ENCODE measurements at regions not wholly inside any gene's neighbourhood (a gene's known extent, or its start where the extent isn't known, plus 50 kb on each side); places are given as distances from the start of the nearest gene placed in this dataset.

DNA sequence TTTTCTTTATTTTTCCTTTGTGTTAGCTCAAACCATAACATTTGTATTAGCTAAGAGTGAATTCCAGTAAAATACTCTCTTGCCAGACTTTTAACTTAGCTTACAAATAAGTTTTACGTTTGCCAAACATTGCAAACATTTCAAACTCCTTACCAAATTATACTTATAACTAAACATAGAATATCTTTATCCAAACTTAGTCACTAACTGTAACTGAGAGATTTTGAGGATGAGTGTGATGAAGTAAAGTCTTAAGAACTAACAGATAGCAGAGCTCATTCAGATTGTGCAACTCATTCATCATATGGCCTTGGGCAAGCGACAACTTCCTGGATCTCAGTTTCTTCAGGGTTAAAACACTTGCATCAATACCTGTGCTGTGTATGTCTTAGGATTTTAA lies 533.7 kb downstream of the TDRD15 start:
- no peak for TF ChIP-seq POLR2A (IDR thresholded peaks at IDR 0.05)
- TF ChIP-seq, protein P1, sequence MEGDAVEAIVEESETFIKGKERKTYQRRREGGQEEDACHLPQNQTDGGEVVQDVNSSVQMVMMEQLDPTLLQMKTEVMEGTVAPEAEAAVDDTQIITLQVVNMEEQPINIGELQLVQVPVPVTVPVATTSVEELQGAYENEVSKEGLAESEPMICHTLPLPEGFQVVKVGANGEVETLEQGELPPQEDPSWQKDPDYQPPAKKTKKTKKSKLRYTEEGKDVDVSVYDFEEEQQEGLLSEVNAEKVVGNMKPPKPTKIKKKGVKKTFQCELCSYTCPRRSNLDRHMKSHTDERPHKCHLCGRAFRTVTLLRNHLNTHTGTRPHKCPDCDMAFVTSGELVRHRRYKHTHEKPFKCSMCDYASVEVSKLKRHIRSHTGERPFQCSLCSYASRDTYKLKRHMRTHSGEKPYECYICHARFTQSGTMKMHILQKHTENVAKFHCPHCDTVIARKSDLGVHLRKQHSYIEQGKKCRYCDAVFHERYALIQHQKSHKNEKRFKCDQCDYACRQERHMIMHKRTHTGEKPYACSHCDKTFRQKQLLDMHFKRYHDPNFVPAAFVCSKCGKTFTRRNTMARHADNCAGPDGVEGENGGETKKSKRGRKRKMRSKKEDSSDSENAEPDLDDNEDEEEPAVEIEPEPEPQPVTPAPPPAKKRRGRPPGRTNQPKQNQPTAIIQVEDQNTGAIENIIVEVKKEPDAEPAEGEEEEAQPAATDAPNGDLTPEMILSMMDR (IDR thresholded peaks at IDR 0.05 in 4 of 5, conservative IDR thresholded peaks at IDR 0.05 in 1 of 5): no peak
- in situ Hi-C loops (cut with MboI; ENCODE audit: low sequenced_read_pairs in 4 of 4) (no loop called here), intact Hi-C loops (cut with DNase I; ENCODE audit: low total_unique reads) (no loop called here)
- no peak overlapping the region for H3K4me3 ChIP-seq
- no peak overlapping the region for H3K27ac ChIP-seq
- no peaks in the 10 kb centered on the region for H3K4me1 ChIP-seq
- ATAC-seq (no peak), DNase-seq (no peak)
- no peaks in the 10 kb centered on the region for H3K27me3 ChIP-seq
- H3K36me3 ChIP-seq: no peaks in the 10 kb centered on the region
- no peaks in the 10 kb centered on the region for H3K9me3 ChIP-seq

DNA sequence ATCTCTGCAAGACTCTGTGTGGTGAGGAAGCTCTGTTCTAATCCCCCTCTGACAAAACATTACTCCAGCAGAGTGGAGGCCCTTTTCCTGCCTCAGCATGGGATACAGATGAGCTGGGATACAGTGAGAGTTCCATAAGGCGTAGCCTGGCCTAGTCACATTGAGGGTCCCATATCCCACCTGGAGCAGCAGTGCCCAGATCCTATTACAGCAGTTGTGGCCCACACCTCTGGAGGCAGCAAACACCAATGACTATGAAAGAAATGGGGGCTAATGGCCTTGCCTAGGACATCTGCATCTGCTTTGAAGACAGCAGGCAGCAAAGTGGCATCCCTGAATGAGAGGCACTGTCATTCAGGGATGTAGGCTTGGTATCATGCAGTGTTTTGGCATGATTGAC lies 534.5 kb downstream of the TDRD15 start:
- H3K4me3 ChIP-seq: no peak overlapping the region
- no peak for TF ChIP-seq POLR2A (IDR thresholded peaks at IDR 0.05)
- TF ChIP-seq, protein P1 (IDR thresholded peaks at IDR 0.05 in 4 of 5, conservative IDR thresholded peaks at IDR 0.05 in 1 of 5): no peak
- no peaks in the 10 kb centered on the region for H3K4me1 ChIP-seq
- H3K27me3 ChIP-seq: no peaks in the 10 kb centered on the region
- H3K9me3 ChIP-seq: no peaks in the 10 kb centered on the region
- no peaks in the 10 kb centered on the region for H3K36me3 ChIP-seq
- ATAC-seq: no peak
- no peak overlapping the region for H3K27ac ChIP-seq
- DNase-seq: no peak
- intact Hi-C loops (cut with DNase I; ENCODE audit: low total_unique reads): no loop called here
- in situ Hi-C loops (cut with MboI; ENCODE audit: low sequenced_read_pairs in 4 of 4): no loop called here

DNA sequence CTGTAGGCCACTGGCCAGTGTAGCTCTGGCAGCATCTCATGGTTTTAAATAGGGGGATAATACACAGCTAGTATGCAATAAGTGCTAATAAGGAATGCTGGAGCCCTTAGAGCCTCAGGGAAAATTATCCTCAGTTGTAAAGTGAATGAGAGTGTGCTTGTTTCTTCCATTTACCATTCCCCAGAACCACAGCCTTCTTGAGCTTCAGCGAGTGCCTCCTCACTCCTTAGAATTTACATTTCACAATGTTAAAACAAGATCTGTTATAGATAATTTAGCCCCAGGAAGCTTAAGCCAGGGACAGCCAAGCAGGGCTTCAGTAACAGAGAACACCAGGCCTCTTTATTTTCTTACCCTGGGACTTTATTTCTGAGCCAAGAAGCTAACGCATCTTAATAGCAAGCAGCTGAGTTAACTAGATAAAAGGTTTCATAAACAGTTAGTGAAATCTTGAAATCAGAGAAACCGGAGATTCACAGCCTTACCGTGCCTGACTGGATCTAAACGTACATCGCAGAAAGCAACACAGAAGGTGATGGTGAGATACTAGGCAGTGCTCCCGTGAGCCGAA lies 535.2 kb downstream of the TDRD15 start:
- Histone ChIP-seq H3K4me3 (no peak overlapping the region), H3K36me3 (no peaks in the 10 kb centered on the region), H3K27ac (no peak overlapping the region), H3K27me3 (no peaks in the 10 kb centered on the region), H3K4me1 (no peaks in the 10 kb centered on the region), H3K9me3 (no peaks in the 10 kb centered on the region)
- TF ChIP-seq, protein P1 (IDR thresholded peaks at IDR 0.05 in 4 of 5, conservative IDR thresholded peaks at IDR 0.05 in 1 of 5): no peak
- TF ChIP-seq POLR2A (IDR thresholded peaks at IDR 0.05): no peak
- intact Hi-C loops (cut with DNase I; ENCODE audit: low total_unique reads) (no loop called here), in situ Hi-C loops (cut with MboI; ENCODE audit: low sequenced_read_pairs in 4 of 4) (no loop called here)
- ATAC-seq (no peak), DNase-seq (no peak)

DNA sequence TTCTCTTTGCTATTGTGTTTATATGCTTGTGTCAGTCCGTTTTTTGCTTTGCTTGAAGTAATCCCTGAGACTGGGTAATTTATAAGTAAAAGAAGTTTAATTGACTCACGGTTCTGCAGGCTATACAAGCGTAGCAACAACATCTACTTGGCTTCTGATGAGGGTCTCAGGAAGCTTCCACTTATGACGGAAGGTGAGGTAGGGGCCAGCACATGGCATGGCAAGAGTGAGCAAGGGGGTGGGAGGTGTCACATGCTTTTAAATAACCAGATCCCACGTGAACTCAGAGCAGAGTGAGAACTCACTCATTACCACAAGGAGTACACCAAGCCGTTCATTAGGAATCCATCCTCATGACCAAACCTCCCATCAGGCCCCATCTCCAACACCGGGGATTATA lies 540.3 kb downstream of the TDRD15 start:
- H3K4me3 ChIP-seq: no peak overlapping the region
- no peaks in the 10 kb centered on the region for H3K4me1 ChIP-seq
- no peaks in the 10 kb centered on the region for H3K9me3 ChIP-seq
- H3K27ac ChIP-seq: no peak overlapping the region
- no peaks in the 10 kb centered on the region for H3K36me3 ChIP-seq
- no peaks in the 10 kb centered on the region for H3K27me3 ChIP-seq
- in situ Hi-C loops (cut with MboI; ENCODE audit: low sequenced_read_pairs in 4 of 4): no loop called here
- TF ChIP-seq, protein P1 (IDR thresholded peaks at IDR 0.05 in 4 of 5, conservative IDR thresholded peaks at IDR 0.05 in 1 of 5): no peak
- no peak for TF ChIP-seq POLR2A (IDR thresholded peaks at IDR 0.05)
- no peak for DNase-seq
- no peak for ATAC-seq
- intact Hi-C loops (cut with DNase I; ENCODE audit: low total_unique reads): no loop called here

DNA sequence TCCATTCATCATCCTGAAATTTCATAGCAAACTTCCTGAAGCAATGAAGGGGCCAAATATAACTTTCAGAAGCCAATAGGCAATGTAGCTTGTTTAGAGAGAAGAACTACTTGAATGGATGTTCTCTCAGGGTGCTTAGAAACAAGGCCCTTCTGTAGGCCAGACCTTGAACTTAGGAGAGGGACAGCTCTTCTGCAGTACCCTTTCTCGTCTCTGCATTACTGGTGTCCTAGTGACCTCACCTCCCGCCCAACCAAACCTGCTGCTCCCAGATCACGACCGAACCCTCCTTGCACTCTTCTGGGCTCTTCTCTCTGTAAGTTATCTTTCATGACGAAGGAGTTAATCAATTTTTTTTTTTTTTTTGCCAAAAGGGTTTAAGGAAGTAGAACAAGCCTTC lies 543.9 kb downstream of the TDRD15 start:
- H3K27me3 ChIP-seq: no peaks in the 10 kb centered on the region
- no peaks in the 10 kb centered on the region for H3K9me3 ChIP-seq
- H3K27ac ChIP-seq: no peak overlapping the region
- H3K4me3 ChIP-seq: no peak overlapping the region
- DNase-seq (no peak), ATAC-seq (no peak)
- in situ Hi-C loops (cut with MboI; ENCODE audit: low sequenced_read_pairs in 4 of 4) (no loop called here), intact Hi-C loops (cut with DNase I; ENCODE audit: low total_unique reads) (no loop called here)
- H3K4me1 ChIP-seq: no peaks in the 10 kb centered on the region
- no peaks in the 10 kb centered on the region for H3K36me3 ChIP-seq
- no peak for TF ChIP-seq POLR2A (IDR thresholded peaks at IDR 0.05)
- TF ChIP-seq, protein P1 (IDR thresholded peaks at IDR 0.05 in 4 of 5, conservative IDR thresholded peaks at IDR 0.05 in 1 of 5): no peak

All from gastrocnemius medialis (tissue), 4 donors.